Activated T-cell treated with anti-CD3 and anti-CD28 coated beads for 4 hours (primary cell): ENCODE measurements at regions not wholly inside any gene's neighbourhood (a gene's known extent, or its start where the extent isn't known, plus 50 kb on each side); places are given as distances from the start of the nearest gene placed in this dataset.

Source experiments
- DNase-seq: peaks from one replicate; pipeline ENCODE4 v3.0.0-alpha.2; 2020

DNA sequence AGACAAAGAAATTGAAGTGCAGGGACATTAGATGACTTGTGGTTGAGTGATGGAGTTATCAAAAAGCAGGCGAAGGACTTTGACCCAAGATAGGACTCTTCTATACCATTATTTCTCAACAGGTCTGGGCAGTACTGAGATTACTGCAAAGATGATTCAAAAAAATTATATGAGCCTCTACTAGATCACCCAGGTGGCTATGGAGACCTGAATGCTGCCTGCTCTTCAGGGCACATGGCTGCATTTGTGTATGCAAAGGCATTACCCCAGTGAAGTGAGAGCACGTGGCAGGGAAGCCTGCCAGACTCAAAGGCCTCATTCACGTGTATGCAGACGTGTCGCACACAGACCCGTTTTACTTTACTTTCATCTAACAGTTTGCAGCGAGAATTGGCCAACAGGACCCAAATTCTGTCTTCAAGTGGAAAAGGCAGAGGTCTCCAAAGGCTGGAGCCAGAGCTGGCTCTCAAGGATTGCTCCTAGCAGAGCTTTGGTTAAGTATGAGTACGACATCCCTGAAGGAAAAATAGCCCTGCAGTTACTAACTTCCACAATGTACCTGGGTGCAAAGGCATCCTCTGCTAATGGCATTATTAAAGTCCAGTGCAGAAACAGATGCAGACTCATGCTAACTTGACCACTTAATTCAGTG is 113.8 kb upstream of the ARMC2 start:
- no peak for DNase-seq

GRCh38 chr6:108735310-108736001 is 112.8 kb upstream of the ARMC2 start:
- DNase-seq = no peak

DNA sequence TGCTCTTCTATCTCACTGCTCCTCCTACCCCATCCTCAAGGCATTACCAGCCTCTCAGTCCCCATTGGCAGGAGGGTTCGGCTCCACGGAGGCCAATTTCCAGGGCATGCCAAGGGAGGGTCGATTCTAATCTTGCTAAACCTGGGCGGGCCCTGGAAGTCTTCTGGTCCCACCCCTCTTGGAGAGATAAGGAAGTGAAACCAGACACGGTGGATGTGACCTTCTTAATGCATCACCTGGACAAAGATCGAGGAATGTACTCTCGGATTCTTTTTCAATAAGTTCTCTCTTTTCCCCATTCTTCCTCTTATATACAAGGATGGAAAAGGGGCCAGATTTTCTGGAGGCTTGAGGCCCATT is 112.2 kb upstream of the ARMC2 start:
- DNase-seq = no peak

GRCh38 chr6:108736832-108737231 is 111.4 kb upstream of the ARMC2 start:
- no peak for DNase-seq

DNA sequence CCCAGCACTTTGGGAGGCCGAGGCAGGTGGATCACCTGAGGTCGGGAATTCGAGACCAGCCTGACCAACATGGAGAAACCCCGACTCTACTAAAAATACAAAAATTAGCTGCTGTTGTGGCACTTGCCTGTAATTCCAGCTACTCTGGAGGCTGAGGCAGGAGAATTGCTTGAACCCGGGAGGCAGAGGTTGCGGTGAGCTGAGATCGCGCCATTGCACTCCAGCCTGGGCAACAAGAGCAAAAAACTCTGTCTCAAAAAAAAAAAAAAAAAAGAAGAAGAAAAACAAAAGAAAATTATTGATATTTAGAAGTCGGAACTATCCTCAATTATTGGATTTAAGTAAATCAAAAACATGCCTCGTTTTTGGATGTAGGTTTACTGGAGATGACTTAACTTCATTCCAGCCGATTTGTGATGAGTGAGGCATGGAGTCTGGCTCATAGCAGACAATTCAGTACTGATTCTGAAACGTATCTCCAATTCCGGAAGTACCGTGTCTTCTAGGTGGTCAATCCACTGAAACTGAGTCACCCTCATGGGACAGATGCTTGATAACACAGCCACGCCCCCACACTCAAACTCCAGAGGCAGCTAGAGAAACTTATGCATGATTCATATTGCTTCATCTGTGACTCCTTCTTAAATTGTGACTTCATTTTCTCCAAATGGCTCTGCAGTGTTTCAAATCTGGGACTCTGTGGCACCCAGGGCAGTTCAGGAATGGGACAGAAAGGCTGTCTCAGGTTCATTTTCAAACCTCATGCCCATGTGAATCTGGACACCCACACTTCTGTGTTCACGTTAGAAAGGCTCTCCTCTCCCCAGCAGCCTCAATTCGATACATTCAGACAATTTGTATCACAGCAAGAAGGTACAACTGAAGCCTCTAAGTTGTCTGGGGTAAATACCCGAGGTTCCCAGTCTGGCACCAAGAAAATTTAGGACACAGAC is 110.4 kb upstream of the ARMC2 start:
- no peak for DNase-seq

DNA sequence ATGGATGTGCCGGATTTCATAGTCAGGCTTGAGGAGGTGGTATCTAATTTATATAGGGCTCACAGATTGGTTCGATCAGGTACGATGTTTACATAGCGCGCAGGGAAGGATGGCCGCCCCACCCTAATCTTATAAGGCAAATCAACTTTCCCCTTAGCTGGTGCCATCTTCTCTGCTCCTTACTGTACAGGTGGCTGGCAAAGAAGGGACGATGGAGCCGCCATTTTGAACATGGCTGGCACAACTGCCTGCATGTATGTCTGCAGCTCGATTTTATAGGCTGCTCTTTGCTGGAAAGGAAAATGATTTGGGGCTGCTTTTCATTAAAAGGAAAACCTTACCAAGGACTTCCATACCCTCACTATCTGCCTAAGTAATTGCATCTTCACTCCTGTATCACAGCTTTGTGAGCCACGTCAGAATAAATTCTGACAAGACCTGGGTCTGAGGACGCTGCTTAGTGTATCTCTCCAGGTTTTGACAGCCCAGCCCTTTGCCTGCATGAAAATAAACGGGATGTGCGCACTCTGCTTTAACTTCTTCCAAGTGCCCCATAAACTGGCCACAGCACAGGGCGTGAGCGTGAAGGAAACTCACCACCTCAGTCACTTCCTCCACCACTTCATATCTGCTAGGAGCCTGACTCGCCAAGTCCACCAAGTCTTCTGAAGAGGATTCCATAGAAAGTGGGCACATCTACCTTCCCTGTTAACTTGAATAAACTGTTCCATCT is 109.4 kb upstream of the ARMC2 start:
- DNase-seq = no peak

DNA sequence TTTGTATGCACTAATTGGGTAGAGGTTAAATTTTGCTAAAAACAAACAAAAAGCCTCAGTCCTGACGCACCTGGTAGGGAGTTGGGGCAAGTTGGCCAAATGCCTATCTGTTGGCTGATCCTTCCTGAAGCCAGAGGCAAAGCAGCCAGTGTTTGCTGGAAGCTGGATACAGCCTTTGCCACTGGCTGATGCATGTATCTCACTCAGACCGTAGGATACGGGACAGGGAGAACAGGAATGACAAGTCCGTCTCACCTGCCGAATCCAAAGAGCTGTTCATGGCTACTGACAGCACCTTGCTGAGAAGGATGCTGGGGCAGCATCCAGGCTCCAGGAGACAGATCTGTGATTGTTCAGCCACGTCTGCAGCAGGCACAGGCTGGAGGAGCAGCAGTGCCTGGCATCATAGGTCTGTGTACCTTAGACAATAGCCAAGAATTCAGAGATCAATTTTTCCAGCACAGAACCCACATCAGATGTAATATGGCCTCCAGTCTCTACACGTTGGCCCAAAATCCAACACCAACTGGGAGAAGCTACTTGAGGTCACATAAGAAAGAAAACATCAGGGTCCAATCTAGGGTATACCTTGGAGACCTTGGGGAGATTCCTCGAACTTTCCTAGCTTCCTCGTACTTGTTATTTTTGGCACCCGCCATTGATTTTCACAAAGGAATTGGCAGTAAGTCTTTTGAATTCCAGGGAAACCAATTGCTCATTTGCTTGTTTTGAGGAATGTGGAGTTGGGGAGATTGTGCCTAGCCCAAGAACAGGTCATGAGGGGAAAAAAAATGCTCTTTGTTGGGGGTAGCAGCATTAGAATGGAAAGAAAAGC is 108.5 kb upstream of the ARMC2 start:
- DNase-seq = no peak

DNA sequence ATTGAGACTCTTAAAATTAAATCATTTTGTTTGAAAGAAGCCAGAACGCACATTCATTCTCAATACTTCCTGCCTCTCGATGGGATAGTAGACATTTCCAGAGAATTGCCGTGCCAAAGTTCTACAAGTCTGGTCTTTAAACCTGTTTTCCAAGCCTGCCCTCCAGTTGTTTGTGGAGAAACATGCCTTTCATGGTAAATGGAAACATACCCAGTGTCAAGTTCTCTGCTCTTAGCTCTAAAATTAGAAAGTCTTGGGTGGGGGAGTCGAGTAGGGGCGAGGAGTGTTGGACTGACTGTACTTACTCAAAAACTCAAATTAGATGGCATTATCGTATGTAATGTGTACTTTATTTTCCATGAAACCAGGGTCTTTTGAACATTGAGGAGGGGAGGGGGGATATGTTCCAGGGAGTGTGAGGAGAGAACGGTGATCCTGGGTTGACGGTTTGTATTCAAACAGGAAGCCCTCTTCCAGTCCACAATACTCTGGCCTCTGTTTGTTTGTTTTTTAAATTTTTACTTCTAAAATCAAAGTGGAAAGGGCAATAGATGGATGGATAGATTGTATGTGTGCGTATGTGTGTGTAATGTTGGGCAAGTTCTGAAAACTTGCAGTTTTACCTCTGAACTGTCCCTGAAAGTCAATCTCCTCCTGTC is 106.8 kb upstream of the ARMC2 start:
- DNase-seq = no peak

DNA sequence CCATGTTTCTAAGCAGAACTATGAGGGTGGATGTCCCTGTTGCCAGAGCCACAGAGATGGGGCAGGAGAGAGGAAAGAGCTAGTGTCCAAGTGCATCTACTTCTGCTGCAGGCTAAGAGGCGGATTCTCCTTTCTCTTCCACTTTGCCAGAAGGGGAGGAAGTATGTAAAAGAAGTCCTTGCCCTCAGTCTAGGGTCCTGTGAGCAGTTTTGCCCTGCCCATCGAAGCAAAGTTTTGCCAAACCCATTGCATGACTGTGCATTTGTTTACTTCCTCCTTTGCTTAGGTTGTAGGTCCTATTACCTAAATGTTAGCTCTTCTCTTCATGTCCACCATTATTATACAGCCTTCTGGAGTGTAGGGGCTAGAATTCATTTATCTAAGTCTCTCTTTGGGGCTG is 106.2 kb upstream of the ARMC2 start:
- no peak for DNase-seq

GRCh38 chr6:108744244-108744972 is 103.8 kb upstream of the ARMC2 start:
- DNase-seq = no peak

DNA sequence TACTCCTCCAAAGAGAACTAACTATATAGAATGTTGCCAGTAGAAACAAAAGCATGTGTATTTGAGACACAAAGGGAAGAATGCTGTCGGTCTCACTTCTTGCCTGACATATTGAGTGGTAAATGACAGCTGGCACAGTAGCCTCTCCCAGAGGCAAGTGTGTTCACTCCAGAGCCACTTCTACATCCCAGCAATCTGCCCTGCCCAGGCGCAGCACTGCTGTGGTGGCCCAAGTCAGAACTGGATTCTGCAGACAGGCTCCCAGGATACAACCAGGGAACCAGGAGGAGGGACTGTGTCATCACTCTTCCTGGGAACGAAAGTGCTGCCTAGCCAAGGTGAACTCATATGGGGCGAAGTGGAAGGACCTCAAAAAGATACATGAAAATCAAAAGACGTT is 103.2 kb upstream of the ARMC2 start:
- DNase-seq = no peak

DNA sequence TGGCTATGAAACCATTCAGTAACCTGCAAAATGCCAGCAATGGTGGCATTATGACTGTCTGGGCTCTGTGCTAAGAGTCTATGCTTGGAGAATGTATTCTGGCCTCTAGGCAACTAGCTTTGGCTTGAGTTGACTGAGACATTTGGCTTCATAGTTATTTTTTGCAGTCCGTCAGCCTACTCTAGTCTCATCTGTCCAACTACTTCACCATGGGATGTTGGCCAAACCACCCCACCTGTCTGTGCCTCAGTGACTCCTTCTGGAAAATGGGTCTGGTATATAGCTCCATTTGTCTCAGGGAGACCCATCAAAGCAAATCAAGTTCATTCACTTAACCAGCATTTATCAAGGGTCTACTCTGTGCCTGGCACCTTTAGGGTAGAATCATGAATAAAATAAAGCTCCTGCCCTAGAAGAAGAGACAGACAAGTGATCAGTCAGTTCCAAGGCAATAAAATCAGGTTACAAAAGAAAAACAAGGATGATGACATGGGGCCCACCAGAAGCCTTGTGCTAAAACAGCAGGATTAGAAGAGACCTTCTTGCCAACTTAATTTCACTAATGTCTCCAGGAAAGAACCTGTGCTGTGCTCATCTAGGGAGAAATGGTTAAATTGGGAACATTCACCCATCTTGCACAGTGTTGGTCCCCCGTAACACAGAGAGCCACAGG is 102.4 kb upstream of the ARMC2 start:
- DNase-seq = no peak

- DNase-seq = no peak
These were observed 101.9 kb upstream of the ARMC2 start for GRCh38 chr6:108746366-108746765.

GRCh38 chr6:108746836-108747575 is 101.2 kb upstream of the ARMC2 start:
- DNase-seq = no peak

GRCh38 chr6:108748055-108748454 is 100.2 kb upstream of the ARMC2 start:
- DNase-seq = no peak

GRCh38 chr6:108748959-108749358 is 99.3 kb upstream of the ARMC2 start:
- DNase-seq = no peak

DNA sequence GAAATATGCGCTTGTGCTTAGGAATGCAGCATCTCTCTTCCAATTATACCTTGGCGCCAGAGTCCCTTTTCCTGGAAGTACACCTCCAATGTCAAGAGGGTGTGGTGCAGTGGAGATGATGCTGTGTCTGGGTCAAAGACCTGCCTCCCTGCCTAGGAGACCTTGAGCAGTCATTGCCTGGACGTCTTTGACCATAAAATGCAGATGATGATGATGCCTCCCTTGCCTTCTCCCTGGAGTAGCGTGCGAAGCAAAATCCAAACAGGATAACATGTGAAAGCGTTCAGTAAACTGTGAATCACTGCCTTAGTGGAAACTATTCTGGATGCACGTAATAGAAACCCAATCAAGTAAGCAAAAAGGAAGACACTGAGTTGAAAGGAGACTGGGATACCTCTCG is 97.4 kb upstream of the ARMC2 start:
- DNase-seq = no peak

DNA sequence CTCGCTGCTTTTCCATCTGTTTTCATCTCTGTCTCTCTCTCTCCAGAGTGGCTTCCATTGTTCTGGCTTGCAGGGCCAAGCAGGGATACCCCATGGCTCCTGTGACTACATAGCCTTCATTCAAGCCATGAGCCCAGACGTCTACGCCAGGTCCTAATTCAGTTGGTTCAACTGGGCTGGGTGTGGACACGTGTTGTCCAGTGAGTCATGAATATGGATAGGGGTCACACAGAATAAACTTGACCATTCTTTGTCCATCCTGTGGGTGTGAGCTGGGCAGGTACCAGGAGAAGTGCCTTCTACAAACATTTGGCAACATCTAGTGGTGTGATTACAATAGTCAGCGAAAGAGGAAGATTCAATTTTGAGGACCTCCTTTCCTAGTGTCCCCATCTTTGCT is 96.9 kb upstream of the ARMC2 start:
- no peak for DNase-seq
